AG04449 (cell line): ENCODE measurements at regions not wholly inside any gene's neighbourhood (a gene's known extent, or its start where the extent isn't known, plus 50 kb on each side); places are given as distances from the start of the nearest gene placed in this dataset.

Experiments used
- CTCF ChIA-PET: fragments of 350-600 bp; formaldehyde crosslinking; extraction: SDS; loops from one replicate; lab custom pipeline; 2021; ENCODE audit warnings: antibody characterized with exemption; lab: Yijun Ruan, JAX
- POLR2A ChIA-PET: fragments of 400-600, 350-600 bp; formaldehyde crosslinking; extraction: SDS; loops from one replicate; lab custom pipeline; 2020; ENCODE audit warnings: antibody characterized with exemption, inconsistent platforms; lab: Yijun Ruan, JAX
- DNase-seq: peaks from one replicate; pipeline ENCODE4 v3.0.0-alpha.2; 2010; ENCODE audit warnings: low read depth, low spot score
- H3K4me3 ChIP-seq: 2 replicates; pipeline ENCODE4 v1.5.1; 2011; ENCODE audit warnings: low read depth, mild to moderate bottlenecking, control low read depth, low read length
- TF ChIP-seq, protein P1 (sequence below): IDR thresholded peaks from one replicate; pipeline ENCODE4 v1.5.1; 2011; ENCODE audit warnings: mild to moderate bottlenecking, moderate library complexity, low read length, control low read depth, inconsistent platforms; ENCODE audit not compliant: insufficient read depth; ENCODE audit errors: missing control alignments

DNA sequence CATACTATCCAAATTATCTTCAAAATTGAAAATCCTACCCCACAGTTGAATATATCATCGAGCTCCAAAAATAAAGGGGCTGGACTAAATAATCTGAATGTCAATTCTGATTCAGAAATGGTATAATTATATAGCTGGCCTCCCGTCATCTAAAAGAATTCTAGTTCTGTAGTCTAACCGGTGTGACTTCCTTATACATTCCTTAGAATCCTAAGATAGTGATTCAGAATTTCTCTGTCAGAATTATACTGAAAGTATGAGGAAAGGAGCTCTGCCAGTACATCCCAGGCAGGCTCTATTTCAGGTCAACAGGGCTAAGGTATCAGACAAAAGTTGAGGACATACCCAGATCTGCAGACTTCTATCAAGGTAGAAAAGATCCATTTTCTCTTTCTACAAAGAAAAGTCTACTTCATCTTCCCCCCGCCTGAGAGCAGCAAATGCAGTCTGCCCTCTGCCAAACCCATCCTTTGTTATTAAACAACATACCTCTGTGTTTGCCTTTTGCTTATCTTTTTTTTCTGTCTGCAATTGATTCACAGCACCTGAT lies 128.5 kb downstream of the METTL4 start:
- no peak for DNase-seq

DNA sequence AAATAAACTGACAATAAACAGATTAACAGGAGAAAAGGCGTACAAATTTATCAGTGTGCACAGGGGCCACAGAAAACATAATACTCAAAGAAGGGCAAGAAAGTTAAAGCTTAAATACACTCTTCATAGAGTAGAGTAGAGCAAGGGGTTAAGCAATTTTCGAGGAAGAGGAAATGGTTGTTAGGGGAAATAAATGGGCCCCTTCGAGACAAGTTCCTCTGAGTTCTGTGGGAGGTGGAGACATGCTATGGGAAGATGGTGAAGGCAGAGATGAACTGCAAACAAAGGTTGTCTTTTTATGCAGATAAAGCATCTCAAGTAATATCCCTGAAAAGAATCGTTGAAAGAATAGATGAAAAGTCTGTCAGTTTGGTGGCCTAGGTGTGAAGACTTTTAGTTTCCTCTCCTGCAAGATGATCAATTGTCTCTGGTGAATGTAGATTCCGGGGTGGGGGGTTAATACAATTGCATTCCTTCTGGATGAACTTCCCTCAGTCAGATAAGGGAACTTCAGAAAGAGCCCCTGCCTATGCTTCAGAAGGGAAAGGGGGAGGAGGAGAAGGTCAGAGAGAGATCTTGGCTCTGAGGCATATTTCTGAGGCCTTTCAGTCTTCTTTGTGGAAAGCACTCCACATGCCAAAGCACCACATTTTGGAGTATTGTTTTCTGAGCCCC lies 127.0 kb downstream of the METTL4 start:
- CTCF ChIA-PET, result interaction anchor here (0.7 kb wide), 1 partner anchor 27 kb away, joined by 3 read pairs; no protein-coding TSS in a partner anchor
- TF ChIP-seq, protein P1, sequence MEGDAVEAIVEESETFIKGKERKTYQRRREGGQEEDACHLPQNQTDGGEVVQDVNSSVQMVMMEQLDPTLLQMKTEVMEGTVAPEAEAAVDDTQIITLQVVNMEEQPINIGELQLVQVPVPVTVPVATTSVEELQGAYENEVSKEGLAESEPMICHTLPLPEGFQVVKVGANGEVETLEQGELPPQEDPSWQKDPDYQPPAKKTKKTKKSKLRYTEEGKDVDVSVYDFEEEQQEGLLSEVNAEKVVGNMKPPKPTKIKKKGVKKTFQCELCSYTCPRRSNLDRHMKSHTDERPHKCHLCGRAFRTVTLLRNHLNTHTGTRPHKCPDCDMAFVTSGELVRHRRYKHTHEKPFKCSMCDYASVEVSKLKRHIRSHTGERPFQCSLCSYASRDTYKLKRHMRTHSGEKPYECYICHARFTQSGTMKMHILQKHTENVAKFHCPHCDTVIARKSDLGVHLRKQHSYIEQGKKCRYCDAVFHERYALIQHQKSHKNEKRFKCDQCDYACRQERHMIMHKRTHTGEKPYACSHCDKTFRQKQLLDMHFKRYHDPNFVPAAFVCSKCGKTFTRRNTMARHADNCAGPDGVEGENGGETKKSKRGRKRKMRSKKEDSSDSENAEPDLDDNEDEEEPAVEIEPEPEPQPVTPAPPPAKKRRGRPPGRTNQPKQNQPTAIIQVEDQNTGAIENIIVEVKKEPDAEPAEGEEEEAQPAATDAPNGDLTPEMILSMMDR, result no peak
- H3K4me3 ChIP-seq, result no peak overlapping the region
- no peak for DNase-seq
- POLR2A ChIA-PET, result no interaction called here

More for the DNA sequence above, 128.5 kb downstream of the METTL4 start:
- TF ChIP-seq, protein P1, result no peak
- ChIA-PET CTCF (no interaction called here), POLR2A (interaction anchor here (1.1 kb wide), 1 partner anchor 19 kb away, joined by 3 read pairs; no protein-coding TSS in a partner anchor)
- H3K4me3 ChIP-seq, result no peak overlapping the region

DNA sequence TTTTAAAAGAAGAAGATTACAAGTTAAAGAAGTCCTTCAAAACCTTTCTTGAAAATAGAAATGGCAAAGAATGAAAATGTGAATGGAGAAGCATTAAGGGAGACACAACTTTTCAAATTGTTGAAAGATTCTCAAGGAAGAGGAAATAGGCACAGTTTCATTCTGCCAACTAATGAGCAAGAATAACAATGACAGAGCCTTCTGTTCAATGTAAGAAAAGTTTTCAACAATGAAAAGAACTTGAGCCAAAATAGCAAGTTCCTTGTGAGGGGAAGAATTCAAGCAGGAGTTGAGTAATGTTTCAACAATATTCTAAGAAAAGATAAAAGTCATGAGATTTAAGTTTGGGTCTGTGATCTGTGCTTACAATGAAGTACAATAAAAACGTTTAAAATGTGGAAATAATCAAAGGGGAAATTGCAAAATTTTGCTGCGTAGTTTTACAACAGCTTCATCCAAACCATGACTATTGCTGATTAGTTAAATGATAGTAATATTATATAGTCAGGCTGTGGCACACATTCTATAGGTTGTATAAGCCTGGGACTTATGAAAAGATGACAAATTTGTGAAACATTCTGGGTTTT lies 122.6 kb downstream of the METTL4 start:
- H3K4me3 ChIP-seq, result no peak overlapping the region
- POLR2A ChIA-PET, result no interaction called here
- DNase-seq, result no peak
- CTCF ChIA-PET, result no interaction called here
- TF ChIP-seq, protein P1, result no peak

DNA sequence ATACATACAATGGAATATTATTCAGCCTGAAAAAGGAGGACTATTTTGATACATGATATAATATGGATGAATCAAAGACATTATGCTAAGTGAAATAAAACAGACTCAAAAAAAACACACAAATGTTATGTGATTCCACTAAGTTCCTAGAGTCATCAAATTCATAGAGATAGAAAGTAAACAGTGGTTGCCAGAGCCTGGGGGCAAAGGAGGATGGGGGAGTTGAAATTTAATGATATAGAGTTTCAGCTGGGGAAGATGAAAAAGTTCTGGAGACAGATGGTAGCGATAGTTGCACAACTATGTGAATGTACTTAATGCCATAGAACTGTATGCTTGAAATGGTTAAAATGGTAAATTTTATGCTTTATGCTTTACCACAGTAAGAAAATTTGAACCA lies 119.7 kb downstream of the METTL4 start:
- ChIA-PET CTCF (no interaction called here), POLR2A (no interaction called here)
- TF ChIP-seq, protein P1, result no peak
- no peak for DNase-seq
- no peak overlapping the region for H3K4me3 ChIP-seq

DNA sequence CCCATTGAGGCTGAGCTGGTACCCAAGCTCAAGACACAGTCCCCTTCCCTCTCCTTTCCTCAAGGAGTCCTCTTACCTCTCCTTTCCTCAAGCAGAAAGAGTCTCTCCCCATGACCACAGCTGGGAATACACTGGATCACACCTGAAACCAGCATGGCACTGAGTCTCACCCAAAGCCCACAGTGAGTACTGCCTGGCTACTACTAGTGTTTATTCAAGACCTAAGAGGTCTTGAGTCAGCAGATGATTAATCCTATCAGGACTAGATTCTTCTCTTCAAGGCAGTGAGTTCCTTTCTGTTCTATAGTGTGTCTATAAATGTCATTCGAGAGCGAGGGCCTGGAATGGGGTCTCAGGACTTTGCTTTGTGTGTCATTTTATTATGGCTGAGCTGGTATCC lies 111.4 kb downstream of the METTL4 start:
- DNase-seq, result no peak
- TF ChIP-seq, protein P1, result no peak
- H3K4me3 ChIP-seq, result no peak overlapping the region
- ChIA-PET CTCF (no interaction called here), POLR2A (no interaction called here)

DNA sequence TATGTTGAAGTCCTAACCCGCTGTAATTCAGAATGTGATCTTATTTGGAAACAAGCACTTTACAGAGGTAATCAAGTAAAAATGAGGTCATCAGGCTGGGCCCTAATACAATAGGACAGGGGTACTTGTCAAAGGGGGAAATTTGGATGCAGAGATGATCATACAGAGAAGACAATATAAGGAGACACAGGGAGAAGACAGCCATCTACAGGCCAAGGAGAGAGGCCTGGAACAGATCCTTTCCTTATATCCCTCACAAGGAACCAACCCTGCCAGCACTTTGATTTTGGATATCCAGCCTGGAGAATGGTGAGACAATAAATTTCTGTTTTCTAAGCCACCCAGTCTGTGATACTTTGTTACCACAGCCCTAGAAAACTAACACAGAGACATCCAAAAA lies 104.3 kb downstream of the METTL4 start:
- TF ChIP-seq, protein P1, result no peak
- POLR2A ChIA-PET, result no interaction called here
- DNase-seq, result no peak
- no peak overlapping the region for H3K4me3 ChIP-seq
- CTCF ChIA-PET, result no interaction called here
